CD4-positive, alpha-beta memory T cell (primary cell): ENCODE measurements at regions not wholly inside any gene's neighbourhood (a gene's known extent, or its start where the extent isn't known, plus 50 kb on each side); places are given as distances from the start of the nearest gene placed in this dataset.

Source experiments
- CTCF ChIA-PET: fragments of 350-600 bp; sonication (Branson Sonifier 250); formaldehyde crosslinking; loops from one replicate; lab custom pipeline; 2021; ENCODE audit warnings: inconsistent platforms; ENCODE audit not compliant: partially characterized antibody; lab: Charles Lee
- POLR2A ChIA-PET: fragments of 350-600 bp; sonication (Branson Sonifier 250); formaldehyde crosslinking; loops from one replicate; lab custom pipeline; 2021; ENCODE audit not compliant: partially characterized antibody; lab: Charles Lee
- DNase-seq, 5 donors: peaks; one replicate each; pipeline versions ENCODE4 v3.0.0 to v3.0.0-alpha.2; 2020 to 2022; ENCODE audit warnings: mixed read lengths in 1 of 5
- H3K27ac ChIP-seq: one replicate; pipeline ENCODE4 v1.7.0; 2013; ENCODE audit warnings: low read depth, low read length
- H3K27me3 ChIP-seq: 2 replicates; pipeline ENCODE4 v1.7.0; 2013; ENCODE audit warnings: mild to moderate bottlenecking, low read length, moderate library complexity; ENCODE audit not compliant: insufficient read depth
- H3K36me3 ChIP-seq: 2 replicates; pipeline ENCODE4 v1.7.0; 2013; ENCODE audit warnings: mild to moderate bottlenecking, low read length, moderate library complexity; ENCODE audit not compliant: insufficient read depth
- H3K4me1 ChIP-seq: 2 replicates; pipeline ENCODE4 v1.7.0; 2013; ENCODE audit warnings: mild to moderate bottlenecking, low read length, moderate library complexity; ENCODE audit not compliant: insufficient read depth
- H3K4me3 ChIP-seq, 2 donors: one replicate each; pipeline ENCODE4 v1.7.0; 2013; ENCODE audit warnings: low read length in 2 of 2, mild to moderate bottlenecking in 1 of 2
- H3K9me3 ChIP-seq, 2 donors: one replicate each; pipeline ENCODE4 v1.7.0; 2013; ENCODE audit warnings: low read length in 2 of 2, control low read depth in 1 of 2; ENCODE audit not compliant: control insufficient read depth in 1 of 2
- H3K27ac Mint-ChIP-seq, 7 donors: one replicate each; pipeline ENCODE4 v1.8.0; 2020 to 2021; ENCODE audit warnings: mixed read lengths in 7 of 7, mild to moderate bottlenecking in 6 of 7, inconsistent platforms in 3 of 7, moderate library complexity in 3 of 7
- H3K27me3 Mint-ChIP-seq, 2 donors: one replicate each; pipeline ENCODE4 v1.8.0; 2020 to 2021; ENCODE audit warnings: mixed read lengths in 2 of 2
- H3K36me3 Mint-ChIP-seq, 2 donors: one replicate each; pipeline ENCODE4 v1.8.0; 2020 to 2021; ENCODE audit warnings: mixed read lengths in 2 of 2, inconsistent platforms in 1 of 2, mild to moderate bottlenecking in 1 of 2
- H3K4me1 Mint-ChIP-seq, 4 donors: one replicate each; pipeline ENCODE4 v1.8.0; 2020 to 2021; ENCODE audit warnings: mixed read lengths in 4 of 4, mild to moderate bottlenecking in 1 of 4
- H3K4me3 Mint-ChIP-seq, 8 donors: one replicate each; pipeline ENCODE4 v1.8.0; 2020 to 2021; ENCODE audit warnings: mixed read lengths in 8 of 8, mild to moderate bottlenecking in 7 of 8, moderate library complexity in 6 of 8, inconsistent platforms in 3 of 8
- H3K9me3 Mint-ChIP-seq, 8 donors: one replicate each; pipeline ENCODE4 v1.8.0; 2020 to 2021; ENCODE audit warnings: mixed read lengths in 8 of 8, mild to moderate bottlenecking in 5 of 8, inconsistent platforms in 3 of 8, moderate library complexity in 1 of 8
- intact Hi-C: fragments of 100-400 bp; cut with micrococcal nuclease; formaldehyde crosslinking; loops from one replicate; pipeline ENCODE4 v1.15.1; 2023

GRCh38 chr13:74084375-74084935, 49.7 kb downstream of the KLF12 start:
- intact Hi-C loops, result loop anchor here (2.0 kb wide), 1 partner anchor 14 kb away; no protein-coding TSS in a partner anchor
- Histone ChIP-seq H3K9me3 (no peaks in the 10 kb centered on the region), H3K4me1 (peaks cover 83% of the 10 kb centered on the region), H3K27ac (no peak overlapping the region), H3K36me3 (no peaks in the 10 kb centered on the region), H3K27me3 (no peaks in the 10 kb centered on the region), H3K4me3 (no peak overlapping the region)
- H3K27me3 Mint-ChIP-seq, result no peaks in the 10 kb centered on the region
- H3K36me3 Mint-ChIP-seq, result peaks cover 14 to 20% of the 10 kb centered on the region in 2 donors
- no peaks in the 10 kb centered on the region for H3K9me3 Mint-ChIP-seq
- peak overlapping the region in 3 of 7 donors; percentile 12 to 26 (median 19) for H3K27ac Mint-ChIP-seq
- POLR2A ChIA-PET, result interaction anchor here (1.4 to 2.1 kb wide), 2 partner anchors 14 to 202 kb away, joined by 3 to 6 read pairs; no protein-coding TSS in a partner anchor
- H3K4me1 Mint-ChIP-seq, result peaks cover 61 to 87% (median 74%) of the 10 kb centered on the region in 4 donors
- CTCF ChIA-PET, result interaction anchor here (0.6 to 1.7 kb wide), 4 partner anchors 10 to 202 kb away, joined by 3 to 7 read pairs (median 3); no protein-coding TSS in a partner anchor
- H3K4me3 Mint-ChIP-seq, result peak overlapping the region in 1 of 8 donors; percentile 33
- DNase-seq, result no peak

GRCh38 chr13:74082741-74083160, 51.5 kb downstream of the KLF12 start:
- Histone ChIP-seq H3K9me3 (no peaks in the 10 kb centered on the region), H3K4me3 (no peak overlapping the region), H3K36me3 (no peaks in the 10 kb centered on the region), H3K27me3 (no peaks in the 10 kb centered on the region), H3K4me1 (peaks cover 71% of the 10 kb centered on the region), H3K27ac (no peak overlapping the region)
- Mint-ChIP-seq H3K4me1 (peaks cover 54 to 83% (median 75%) of the 10 kb centered on the region in 4 donors), H3K4me3 (no peak overlapping the region), H3K9me3 (no peaks in the 10 kb centered on the region), H3K27me3 (no peaks in the 10 kb centered on the region), H3K36me3 (peaks cover 22 to 30% of the 10 kb centered on the region in 2 donors), H3K27ac (peak overlapping the region in 1 of 7 donors; percentile 63)
- POLR2A ChIA-PET, result interaction anchor here (0.6 to 2.1 kb wide), 3 partner anchors 12 to 367 kb away, joined by 3 to 6 read pairs (median 3); no protein-coding TSS in a partner anchor
- no peak for DNase-seq
- intact Hi-C loops, result no loop called here
- CTCF ChIA-PET, result interaction anchor here (1.0 to 1.2 kb wide), 2 partner anchors 12 to 24 kb away, joined by 3 to 4 read pairs; no protein-coding TSS in a partner anchor

GRCh38 chr13:74080762-74081161, 53.4 kb downstream of the KLF12 start:
- H3K27ac ChIP-seq, result no peak overlapping the region
- H3K4me3 Mint-ChIP-seq, result peak overlapping the region in 4 of 8 donors; percentile 28 to 45 (median 34)
- peak overlapping the region in 5 of 7 donors; percentile 19 to 72 (median 69) for H3K27ac Mint-ChIP-seq
- peak in 3 of 5 donors; percentile 15 to 23 (median 19) for DNase-seq
- H3K9me3 Mint-ChIP-seq, result no peaks in the 10 kb centered on the region
- H3K36me3 Mint-ChIP-seq, result peaks cover 16 to 26% of the 10 kb centered on the region in 2 donors
- peaks cover 69% of the 10 kb centered on the region for H3K4me1 ChIP-seq
- POLR2A ChIA-PET, result interaction anchor here (1.1 to 1.8 kb wide), 3 partner anchors 10 to 51 kb away, joined by 3 to 7 read pairs (median 3); no protein-coding TSS in a partner anchor
- no peak overlapping the region for H3K4me3 ChIP-seq
- H3K4me1 Mint-ChIP-seq, result peaks cover 55 to 85% (median 72%) of the 10 kb centered on the region in 4 donors
- H3K27me3 ChIP-seq, result no peaks in the 10 kb centered on the region
- no peaks in the 10 kb centered on the region for H3K9me3 ChIP-seq
- no peaks in the 10 kb centered on the region for H3K27me3 Mint-ChIP-seq
- intact Hi-C loops, result no loop called here
- H3K36me3 ChIP-seq, result no peaks in the 10 kb centered on the region
- CTCF ChIA-PET, result interaction anchor here (1.6 kb wide), 1 partner anchor 206 kb away, joined by 4 read pairs; no protein-coding TSS in a partner anchor

- no peaks in the 10 kb centered on the region for H3K27me3 ChIP-seq
- DNase-seq, result no peak
- POLR2A ChIA-PET, result no interaction called here
- no peaks in the 10 kb centered on the region for H3K36me3 ChIP-seq
- H3K27ac ChIP-seq, result no peak overlapping the region
- CTCF ChIA-PET, result no interaction called here
- Mint-ChIP-seq H3K27ac (no peak overlapping the region), H3K4me1 (peaks cover 60 to 88% (median 74%) of the 10 kb centered on the region in 4 donors), H3K36me3 (peaks cover 18 to 27% of the 10 kb centered on the region in 2 donors), H3K9me3 (peaks cover 0 to 2% (median 0%) of the 10 kb centered on the region in 8 donors), H3K27me3 (no peaks in the 10 kb centered on the region), H3K4me3 (no peak overlapping the region)
- peaks cover 76% of the 10 kb centered on the region for H3K4me1 ChIP-seq
- no peaks in the 10 kb centered on the region for H3K9me3 ChIP-seq
- no peak overlapping the region for H3K4me3 ChIP-seq
- intact Hi-C loops, result loop anchor here (2.0 kb wide), 1 partner anchor 15 kb away; no protein-coding TSS in a partner anchor
Observed at GRCh38 chr13:74077792-74078191, 56.4 kb downstream of the KLF12 start.

- ChIA-PET POLR2A (interaction anchor here (1.0 kb wide), 1 partner anchor 8 kb away, joined by 3 read pairs; no protein-coding TSS in a partner anchor), CTCF (no interaction called here)
- Histone ChIP-seq H3K27me3 (no peaks in the 10 kb centered on the region), H3K27ac (no peak overlapping the region), H3K36me3 (no peaks in the 10 kb centered on the region), H3K4me1 (peaks cover 75% of the 10 kb centered on the region), H3K9me3 (no peaks in the 10 kb centered on the region), H3K4me3 (no peak overlapping the region)
- intact Hi-C loops, result loop anchor here (2.0 kb wide), 1 partner anchor 15 kb away; no protein-coding TSS in a partner anchor
- peaks cover 16 to 28% of the 10 kb centered on the region in 2 donors for H3K36me3 Mint-ChIP-seq
- H3K4me1 Mint-ChIP-seq, result peaks cover 57 to 87% (median 71%) of the 10 kb centered on the region in 4 donors
- H3K4me3 Mint-ChIP-seq, result no peak overlapping the region
- no peak for DNase-seq
- H3K9me3 Mint-ChIP-seq, result peaks cover 0 to 2% (median 0%) of the 10 kb centered on the region in 8 donors
- H3K27ac Mint-ChIP-seq, result no peak overlapping the region
- no peaks in the 10 kb centered on the region for H3K27me3 Mint-ChIP-seq
Observed at GRCh38 chr13:74077375-74077774, 56.8 kb downstream of the KLF12 start.

- no peaks in the 10 kb centered on the region for H3K27me3 Mint-ChIP-seq
- peak overlapping the region in 3 of 8 donors; percentile 28 to 58 (median 54) for H3K4me3 Mint-ChIP-seq
- no peaks in the 10 kb centered on the region for H3K9me3 ChIP-seq
- no peaks in the 10 kb centered on the region for H3K27me3 ChIP-seq
- peaks cover 74% of the 10 kb centered on the region for H3K4me1 ChIP-seq
- no peak for DNase-seq
- H3K27ac Mint-ChIP-seq, result peak overlapping the region in 6 of 7 donors; percentile 20 to 50 (median 30)
- CTCF ChIA-PET, result interaction anchor here (1.0 to 2.5 kb wide), 3 partner anchors 10 to 212 kb away, joined by 3 to 10 read pairs (median 3); no protein-coding TSS in a partner anchor
- H3K36me3 Mint-ChIP-seq, result peaks cover 16 to 25% of the 10 kb centered on the region in 2 donors
- intact Hi-C loops, result loop anchor here (5.0 kb wide), 1 partner anchor 158 kb away; no protein-coding TSS in a partner anchor
- H3K27ac ChIP-seq, result no peak overlapping the region
- H3K4me3 ChIP-seq, result no peak overlapping the region
- POLR2A ChIA-PET, result interaction anchor here (5.6 to 7.0 kb wide), 2 partner anchors 58 to 213 kb away, joined by 32 to 40 read pairs; partner anchors contain the start of gene KLF12
- peaks cover 56 to 84% (median 68%) of the 10 kb centered on the region in 4 donors for H3K4me1 Mint-ChIP-seq
- H3K9me3 Mint-ChIP-seq, result peaks cover 0 to 2% (median 0%) of the 10 kb centered on the region in 8 donors
- H3K36me3 ChIP-seq, result no peaks in the 10 kb centered on the region
Observed at GRCh38 chr13:74074723-74075122, 59.5 kb downstream of the KLF12 start.
